NCI-H526 (cell line): ENCODE measurements at regions not wholly inside any gene's neighbourhood (a gene's known extent, or its start where the extent isn't known, plus 50 kb on each side); places are given as distances from the start of the nearest gene placed in this dataset.
A peak's percentile ranks its signal among the peaks of the same experiment; 100 is the strongest.

ENCODE experiments used
- DNase-seq, 2 experiments: peaks; one replicate each; lab custom pipeline; 2025; lab: John Stamatoyannopoulos, UW

- no peak for DNase-seq
These were observed 558.4 kb upstream of the CDH4 start for GRCh38 chr20:60693496-60694133.

DNA sequence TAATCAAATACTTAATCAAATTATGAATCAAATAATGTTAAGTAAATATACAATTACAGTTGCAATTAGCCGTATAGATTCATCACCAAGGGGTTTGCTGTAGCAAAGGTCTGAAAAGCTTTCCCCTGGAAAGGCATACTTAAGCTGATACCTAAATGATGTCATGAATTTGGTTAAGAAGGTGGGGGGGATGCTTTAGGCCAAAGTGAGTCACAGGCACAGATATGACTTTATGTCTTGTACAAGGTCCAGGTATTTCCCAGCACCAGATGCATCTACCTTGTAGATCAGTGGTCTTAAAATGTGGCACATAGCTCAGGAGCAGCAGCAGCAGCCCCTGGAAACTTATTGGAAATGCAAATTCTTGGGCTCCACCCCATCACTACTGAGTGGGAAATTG lies 557.3 kb upstream of the CDH4 start:
- DNase-seq, result no peak

GRCh38 chr20:60695226-60696000 lies 556.6 kb upstream of the CDH4 start:
- no peak for DNase-seq

GRCh38 chr20:60697252-60697651 lies 554.8 kb upstream of the CDH4 start:
- no peak for DNase-seq

DNA sequence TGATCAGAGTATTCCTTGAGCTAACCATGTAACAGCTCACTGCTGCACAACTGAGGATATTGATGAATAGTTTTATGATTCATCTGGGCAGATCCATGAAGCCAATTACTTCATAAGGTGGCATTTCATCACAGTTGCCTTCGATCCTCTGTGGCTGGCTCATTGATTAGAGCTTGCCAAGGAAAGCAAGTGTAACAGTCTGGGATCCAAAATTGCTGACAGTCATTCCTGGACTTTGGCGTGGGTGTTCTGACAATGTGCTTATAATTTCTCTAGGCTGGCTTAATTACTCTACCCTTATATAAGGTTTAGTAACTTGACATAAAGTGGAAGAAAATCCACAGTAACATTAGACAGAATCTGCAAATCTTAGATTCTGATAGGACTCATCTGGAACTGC lies 551.3 kb upstream of the CDH4 start:
- DNase-seq, result no peak

- DNase-seq, result peak; percentile 91 to 94
These were observed 547.9 kb upstream of the CDH4 start for GRCh38 chr20:60704147-60704546.

DNA sequence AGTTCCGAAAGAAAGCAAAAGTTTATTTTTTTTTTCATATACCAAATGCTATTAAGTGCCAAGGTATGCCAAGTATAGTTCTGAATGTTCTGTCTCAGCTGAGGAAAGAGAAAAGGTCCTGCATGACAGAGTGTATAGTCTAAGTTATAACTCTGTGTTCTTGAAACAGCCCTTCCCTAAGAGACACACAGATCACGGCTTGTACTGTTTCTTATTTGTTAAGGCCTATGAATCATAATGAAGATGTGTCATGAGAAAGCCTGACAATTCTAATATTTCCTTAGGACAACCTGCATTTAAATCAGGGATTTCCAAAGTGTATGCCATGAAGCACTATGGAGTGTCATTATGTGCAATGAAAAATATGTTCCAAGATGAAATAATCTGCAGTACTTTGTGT lies 538.7 kb upstream of the CDH4 start:
- no peak for DNase-seq

GRCh38 chr20:60715172-60715571 lies 536.9 kb upstream of the CDH4 start:
- DNase-seq, result no peak

- peak; percentile 5 to 48 for DNase-seq
These were observed 533.1 kb upstream of the CDH4 start for GRCh38 chr20:60718743-60719480.

GRCh38 chr20:60725311-60725906 lies 526.7 kb upstream of the CDH4 start:
- DNase-seq, result no peak

GRCh38 chr20:60727425-60727824 lies 524.6 kb upstream of the CDH4 start:
- DNase-seq, result no peak

- no peak for DNase-seq
These were observed 523.4 kb upstream of the CDH4 start for GRCh38 chr20:60728705-60729104.

DNA sequence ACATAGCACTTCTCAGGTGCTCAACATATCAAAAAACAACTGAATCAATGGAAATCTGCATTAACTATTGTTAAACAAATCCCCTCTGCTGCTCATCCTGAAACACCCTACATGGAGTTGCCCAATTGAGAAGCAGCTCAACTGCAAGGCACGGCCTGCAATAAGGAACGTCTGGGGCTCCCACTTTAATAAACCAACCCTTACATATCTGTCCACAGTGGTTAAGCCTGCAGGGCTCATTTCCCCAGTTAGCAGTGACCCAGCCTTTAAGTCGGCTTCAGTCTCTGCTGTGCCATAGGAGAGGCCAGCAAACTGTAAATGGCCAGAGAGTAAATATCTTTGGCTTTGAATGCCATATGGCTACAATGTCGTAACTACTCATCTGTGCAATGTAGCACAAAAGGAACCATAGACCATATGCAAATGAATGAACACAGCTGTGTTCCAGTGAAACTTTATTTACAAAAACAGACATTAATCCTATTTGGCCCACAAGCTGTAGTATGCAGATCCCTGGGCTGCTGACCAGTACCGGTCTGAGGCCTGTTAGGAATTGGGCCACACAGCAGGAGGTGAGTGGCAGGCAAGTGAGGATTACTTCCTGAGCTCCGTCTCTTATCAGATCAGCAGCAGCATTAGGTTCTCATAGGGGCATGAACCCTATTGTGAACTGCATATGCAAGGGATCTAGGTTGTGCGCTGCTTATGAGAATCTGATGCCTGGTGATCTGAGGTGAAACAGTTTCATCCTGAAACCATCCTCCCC lies 522.7 kb upstream of the CDH4 start:
- peak; percentile 81 to 85 for DNase-seq

- DNase-seq, result no peak
These were observed 519.7 kb upstream of the CDH4 start for GRCh38 chr20:60732322-60732721.

- DNase-seq, result no peak
These were observed 504.0 kb upstream of the CDH4 start for GRCh38 chr20:60748086-60748485.

DNA sequence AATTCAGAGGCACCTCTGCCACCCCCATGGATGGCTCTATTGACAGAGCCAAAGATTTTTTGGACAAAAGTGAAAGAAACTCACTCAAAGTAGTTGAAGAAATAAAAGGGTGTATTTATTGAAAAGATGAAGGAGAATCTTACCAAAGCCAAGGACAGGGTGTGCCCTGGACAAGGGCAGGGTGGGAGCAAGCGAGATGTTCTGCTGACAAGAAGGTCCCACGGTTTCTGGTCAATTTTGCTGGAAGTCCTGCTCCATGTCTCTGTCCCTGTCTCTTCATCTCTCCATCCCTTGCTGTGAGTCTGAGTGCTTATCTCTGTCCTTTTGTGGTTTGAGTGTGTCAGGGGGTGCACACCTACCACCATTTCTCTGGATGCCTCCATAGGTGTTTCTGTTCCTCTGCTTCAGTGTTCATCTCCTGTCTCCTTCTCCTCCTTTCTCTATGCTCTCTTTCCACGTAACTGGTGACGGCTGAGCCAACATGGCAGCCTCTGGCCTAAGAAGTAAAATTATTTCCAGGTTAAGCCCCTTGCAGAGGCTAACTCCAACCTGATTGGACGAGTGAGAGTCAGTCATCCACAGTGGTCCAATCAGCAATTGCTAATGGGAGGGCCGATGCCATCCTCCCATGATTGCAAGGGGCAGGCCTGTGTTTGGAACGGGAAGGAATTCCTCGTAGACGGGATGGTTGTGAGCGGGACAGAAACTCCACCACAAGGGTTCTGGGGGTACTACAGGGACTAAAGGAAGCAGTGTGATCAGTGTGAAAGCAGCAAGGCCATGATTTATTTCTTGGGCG lies 502.1 kb upstream of the CDH4 start:
- DNase-seq, result no peak

GRCh38 chr20:60750909-60751308 lies 501.2 kb upstream of the CDH4 start:
- DNase-seq, result no peak

GRCh38 chr20:60751826-60752225 lies 500.2 kb upstream of the CDH4 start:
- no peak for DNase-seq

DNA sequence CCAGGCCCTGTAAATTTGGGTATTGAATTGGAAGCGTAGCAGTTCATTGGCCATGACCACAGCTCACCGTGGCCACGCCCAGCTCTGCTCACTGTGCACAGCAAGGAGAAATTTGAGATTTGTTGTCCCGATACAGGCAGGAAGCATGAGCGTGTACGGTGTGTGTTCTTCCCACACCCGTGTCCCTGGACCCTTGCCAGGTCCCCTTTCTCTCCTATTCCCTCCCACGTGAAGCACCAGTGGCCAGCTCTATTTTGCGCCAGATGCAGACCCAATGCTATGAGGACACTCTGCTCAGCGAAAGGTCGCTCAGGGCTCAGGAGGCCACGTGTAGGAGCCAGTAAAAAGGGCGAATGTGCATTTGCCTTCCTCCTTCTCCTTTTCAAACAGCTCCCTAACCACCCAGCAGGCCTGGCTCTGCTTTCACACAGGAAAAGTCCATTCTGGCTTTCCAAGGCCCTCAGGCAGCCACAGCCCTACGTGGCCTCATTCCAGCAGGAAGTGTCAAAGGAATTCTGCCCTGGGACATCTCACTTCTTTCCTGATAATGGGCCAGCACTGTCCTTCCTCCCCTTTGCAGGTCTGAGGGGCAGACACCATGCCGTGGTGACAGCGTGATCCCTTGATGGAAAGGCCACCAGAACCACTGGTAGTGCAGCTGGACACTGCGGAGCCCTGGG lies 499.2 kb upstream of the CDH4 start:
- no peak for DNase-seq

GRCh38 chr20:60754856-60755255 lies 497.2 kb upstream of the CDH4 start:
- DNase-seq, result no peak
